ENCODE measurements at regions not wholly inside any gene's neighbourhood (a gene's known extent, or its start where the extent isn't known, plus 50 kb on each side); places are given as distances from the start of the nearest gene placed in this dataset.

- Histone ChIP-seq H4K20me1 (ENCODE audit: control insufficient read depth, insufficient read depth) (no peaks in the 10 kb centered on the region), H3K79me2 (ENCODE audit: control insufficient read depth, insufficient read depth, low read length) (no peaks in the 10 kb centered on the region), H3K4me3 (no peak overlapping the region), H3K4me2 (ENCODE audit: control insufficient read depth, insufficient read depth) (no peak overlapping the region), H3K9ac (ENCODE audit: control insufficient read depth, insufficient read depth, low read length) (no peak overlapping the region), H3K27ac (ENCODE audit: control insufficient read depth, insufficient read depth) (no peak overlapping the region), H3K27me3 (replicated peaks in 1 of 2; ENCODE audit: control insufficient read depth in 2 of 2, insufficient read depth in 2 of 2, low read length in 1 of 2) (no peaks in the 10 kb centered on the region), H2AFZ (ENCODE audit: control insufficient read depth, low read depth, low read length) (no peak overlapping the region), H3K4me1 (ENCODE audit: control insufficient read depth, insufficient read depth, low read length) (no peaks in the 10 kb centered on the region), H3K9me3 (replicated peaks; ENCODE audit: control insufficient read depth, insufficient read depth, low read length) (no peaks in the 10 kb centered on the region), H3K36me3 (ENCODE audit: control insufficient read depth in 2 of 2, insufficient read depth in 2 of 2, low read length in 1 of 2) (no peaks in the 10 kb centered on the region)
- no peak for TF ChIP-seq POLR2A (IDR thresholded peaks at IDR 0.05; ENCODE audit: low read depth, low read length)
- no peak for TF ChIP-seq IRF4 (IDR thresholded peaks at IDR 0.05; ENCODE audit: low read depth, low read length)
- no peak for TF ChIP-seq BHLHE40 (IDR thresholded peaks at IDR 0.05; ENCODE audit: borderline replicate concordance in 1 of 2, low read depth in 2 of 2, low read length in 1 of 2)
- TF ChIP-seq WRNIP1 (IDR thresholded peaks at IDR 0.05; ENCODE audit: borderline replicate concordance, low read depth, low read length) = no peak
- no peak for TF ChIP-seq CBX3 (IDR thresholded peaks at IDR 0.05; ENCODE audit: borderline replicate concordance, low read depth)
- no peak for TF ChIP-seq EED (IDR thresholded peaks at IDR 0.05; ENCODE audit: low read depth)
- TF ChIP-seq, protein P1, sequence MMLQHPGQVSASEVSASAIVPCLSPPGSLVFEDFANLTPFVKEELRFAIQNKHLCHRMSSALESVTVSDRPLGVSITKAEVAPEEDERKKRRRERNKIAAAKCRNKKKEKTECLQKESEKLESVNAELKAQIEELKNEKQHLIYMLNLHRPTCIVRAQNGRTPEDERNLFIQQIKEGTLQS (IDR thresholded peaks at IDR 0.05; ENCODE audit: borderline replicate concordance, extremely low read depth, low read depth, low read length) = no peak
- TF ChIP-seq BCL11A (IDR thresholded peaks at IDR 0.05; ENCODE audit: low read depth, low read length) = no peak
- TF ChIP-seq PML (IDR thresholded peaks at IDR 0.05; ENCODE audit: low read length) = no peak
- no peak for TF ChIP-seq SUPT20H (IDR thresholded peaks at IDR 0.05; ENCODE audit: borderline replicate concordance, control insufficient read depth, low read depth, low read length)
- TF ChIP-seq, protein P2, sequence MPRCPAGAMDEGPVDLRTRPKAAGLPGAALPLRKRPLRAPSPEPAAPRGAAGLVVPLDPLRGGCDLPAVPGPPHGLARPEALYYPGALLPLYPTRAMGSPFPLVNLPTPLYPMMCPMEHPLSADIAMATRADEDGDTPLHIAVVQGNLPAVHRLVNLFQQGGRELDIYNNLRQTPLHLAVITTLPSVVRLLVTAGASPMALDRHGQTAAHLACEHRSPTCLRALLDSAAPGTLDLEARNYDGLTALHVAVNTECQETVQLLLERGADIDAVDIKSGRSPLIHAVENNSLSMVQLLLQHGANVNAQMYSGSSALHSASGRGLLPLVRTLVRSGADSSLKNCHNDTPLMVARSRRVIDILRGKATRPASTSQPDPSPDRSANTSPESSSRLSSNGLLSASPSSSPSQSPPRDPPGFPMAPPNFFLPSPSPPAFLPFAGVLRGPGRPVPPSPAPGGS (IDR thresholded peaks at IDR 0.05; ENCODE audit: borderline replicate concordance, insufficient read depth, low read depth, low read length, poor library complexity, severe bottlenecking) = no peak
- TF ChIP-seq RFX5 (IDR thresholded peaks at IDR 0.05; ENCODE audit: low read depth, low read length) = no peak
- TF ChIP-seq HCFC1 (IDR thresholded peaks at IDR 0.05; ENCODE audit: low read length) = no peak
- FAIRE-seq = no peak
- CTCF ChIA-PET = no interaction called here
- no TSS peak for BruUV-seq (replicated peaks)
- intact Hi-C loops (cut with micrococcal nuclease; ENCODE audit: unreplicated experiment) = no loop called here
- SMC1A ChIA-PET (ENCODE audit: uncharacterized antibody, unreplicated experiment) = no interaction called here
- WGBS (ENCODE audit: insufficient coverage, insufficient replicate concordance, low lambda C conversion rate, missing lambda C conversion rate) = 18% methylated on average over 7 of the region's 7 CpGs
- POLR2A ChIA-PET = no interaction called here
- no peak for DNase-seq (ENCODE audit: low read depth, low spot score)
- in situ Hi-C loops (cut with MboI) = no loop called here
- RAD21 ChIA-PET (ENCODE audit: unreplicated experiment) = interaction anchor here (0.6 kb wide), 1 partner anchor 742 kb away, joined by 3 read pairs; the partner anchor contains the start of gene EFCAB6
- no peak for ATAC-seq
Measured at GRCh38 chr22:44554411-44554810, 56.4 kb upstream of the RTL6 start.
